ENCODE measurements at regions not wholly inside any gene's neighbourhood (a gene's known extent, or its start where the extent isn't known, plus 50 kb on each side); places are given as distances from the start of the nearest gene placed in this dataset.

GRCh38 chr13:107531180-107531579, 684.2 kb downstream of the LIG4 start:
- Histone ChIP-seq H3K27me3 (ENCODE audit: control insufficient read depth, insufficient read depth, low read length) (no peaks in the 10 kb centered on the region), H3K4me1 (ENCODE audit: control insufficient read depth, insufficient read depth, low read length) (no peaks in the 10 kb centered on the region), H3K9me3 (ENCODE audit: control insufficient read depth, insufficient read depth, low read length) (no peaks in the 10 kb centered on the region), H3K27ac (ENCODE audit: low read depth, low read length) (no peak overlapping the region), H3K4me3 (ENCODE audit: low read depth, low read length) (no peak overlapping the region), H3K36me3 (ENCODE audit: control insufficient read depth, insufficient read depth, low read length) (no peaks in the 10 kb centered on the region)
- DNase-seq (ENCODE audit: low read depth in 4 of 6, low spot score in 6 of 6), result no peak
- WGBS (ENCODE audit: insufficient coverage), result 77% methylated on average over 3 of the region's 3 CpGs

- 63% methylated on average over 1 of the region's 4 CpGs for WGBS (ENCODE audit: insufficient coverage)
- Histone ChIP-seq H3K27me3 (ENCODE audit: control insufficient read depth, insufficient read depth, low read length) (no peaks in the 10 kb centered on the region), H3K36me3 (ENCODE audit: control insufficient read depth, insufficient read depth, low read length) (no peaks in the 10 kb centered on the region), H3K4me3 (ENCODE audit: low read depth, low read length) (no peak overlapping the region), H3K27ac (ENCODE audit: low read depth, low read length) (no peak overlapping the region), H3K4me1 (ENCODE audit: control insufficient read depth, insufficient read depth, low read length) (no peaks in the 10 kb centered on the region), H3K9me3 (ENCODE audit: control insufficient read depth, insufficient read depth, low read length) (no peaks in the 10 kb centered on the region)
- DNase-seq (ENCODE audit: low read depth in 4 of 6, low spot score in 6 of 6), result no peak
These were observed 686.3 kb downstream of the LIG4 start for GRCh38 chr13:107529035-107529434.

- Histone ChIP-seq H3K36me3 (ENCODE audit: control insufficient read depth, insufficient read depth, low read length) (no peaks in the 10 kb centered on the region), H3K9me3 (ENCODE audit: control insufficient read depth, insufficient read depth, low read length) (no peaks in the 10 kb centered on the region), H3K27ac (ENCODE audit: low read depth, low read length) (no peak overlapping the region), H3K4me1 (ENCODE audit: control insufficient read depth, insufficient read depth, low read length) (no peaks in the 10 kb centered on the region), H3K27me3 (ENCODE audit: control insufficient read depth, insufficient read depth, low read length) (no peaks in the 10 kb centered on the region), H3K4me3 (ENCODE audit: low read depth, low read length) (no peak overlapping the region)
- no peak for DNase-seq (ENCODE audit: low read depth in 4 of 6, low spot score in 6 of 6)
- WGBS (ENCODE audit: insufficient coverage), result 85% methylated on average over 4 of the region's 4 CpGs
These were observed 696.6 kb downstream of the LIG4 start for GRCh38 chr13:107518780-107519179.

GRCh38 chr13:107518292-107518691, 697.0 kb downstream of the LIG4 start:
- Histone ChIP-seq H3K36me3 (ENCODE audit: control insufficient read depth, insufficient read depth, low read length) (no peaks in the 10 kb centered on the region), H3K9me3 (ENCODE audit: control insufficient read depth, insufficient read depth, low read length) (no peaks in the 10 kb centered on the region), H3K27me3 (ENCODE audit: control insufficient read depth, insufficient read depth, low read length) (no peaks in the 10 kb centered on the region), H3K27ac (ENCODE audit: low read depth, low read length) (no peak overlapping the region), H3K4me1 (ENCODE audit: control insufficient read depth, insufficient read depth, low read length) (no peaks in the 10 kb centered on the region), H3K4me3 (ENCODE audit: low read depth, low read length) (no peak overlapping the region)
- WGBS (ENCODE audit: insufficient coverage), result no CpG with 5 or more reads among the region's 3 CpGs
- DNase-seq (ENCODE audit: low read depth in 4 of 6, low spot score in 6 of 6), result no peak

- WGBS (ENCODE audit: insufficient coverage), result no CpG with 5 or more reads among the region's 4 CpGs
- peak in 1 of 6 donors; percentile 57 for DNase-seq (ENCODE audit: low read depth in 4 of 6, low spot score in 6 of 6)
- H3K4me3 ChIP-seq (ENCODE audit: low read depth, low read length), result no peak overlapping the region
- no peaks in the 10 kb centered on the region for H3K9me3 ChIP-seq (ENCODE audit: control insufficient read depth, insufficient read depth, low read length)
- H3K27me3 ChIP-seq (ENCODE audit: control insufficient read depth, insufficient read depth, low read length), result no peaks in the 10 kb centered on the region
- H3K36me3 ChIP-seq (ENCODE audit: control insufficient read depth, insufficient read depth, low read length), result no peaks in the 10 kb centered on the region
- no peak overlapping the region for H3K27ac ChIP-seq (ENCODE audit: low read depth, low read length)
- no peaks in the 10 kb centered on the region for H3K4me1 ChIP-seq (ENCODE audit: control insufficient read depth, insufficient read depth, low read length)
These were observed 698.8 kb downstream of the LIG4 start for GRCh38 chr13:107516517-107516916.

GRCh38 chr13:107512551-107512950, 702.8 kb downstream of the LIG4 start:
- 90% methylated on average over 2 of the region's 6 CpGs for WGBS (ENCODE audit: insufficient coverage)
- H3K4me1 ChIP-seq (ENCODE audit: control insufficient read depth, insufficient read depth, low read length), result no peaks in the 10 kb centered on the region

GRCh38 chr13:107497661-107498060, 717.7 kb downstream of the LIG4 start:
- no CpG with 5 or more reads among the region's 5 CpGs for WGBS (ENCODE audit: insufficient coverage)
- no peaks in the 10 kb centered on the region for H3K27me3 ChIP-seq (ENCODE audit: control insufficient read depth, insufficient read depth, low read length)
- no peaks in the 10 kb centered on the region for H3K36me3 ChIP-seq (ENCODE audit: control insufficient read depth, insufficient read depth, low read length)
- no peak overlapping the region for H3K4me3 ChIP-seq (ENCODE audit: low read depth, low read length)
- no peaks in the 10 kb centered on the region for H3K9me3 ChIP-seq (ENCODE audit: control insufficient read depth, insufficient read depth, low read length)
- DNase-seq (ENCODE audit: low read depth in 4 of 6, low spot score in 6 of 6), result no peak
- no peak overlapping the region for H3K27ac ChIP-seq (ENCODE audit: low read depth, low read length)
- no peaks in the 10 kb centered on the region for H3K4me1 ChIP-seq (ENCODE audit: control insufficient read depth, insufficient read depth, low read length)

More at GRCh38 chr13:107512551-107512950, 702.8 kb downstream of the LIG4 start:
- no peak overlapping the region for H3K27ac ChIP-seq (ENCODE audit: low read depth, low read length)
- DNase-seq (ENCODE audit: low read depth in 4 of 6, low spot score in 6 of 6), result no peak
- no peak overlapping the region for H3K4me3 ChIP-seq (ENCODE audit: low read depth, low read length)
- no peaks in the 10 kb centered on the region for H3K36me3 ChIP-seq (ENCODE audit: control insufficient read depth, insufficient read depth, low read length)
- no peaks in the 10 kb centered on the region for H3K9me3 ChIP-seq (ENCODE audit: control insufficient read depth, insufficient read depth, low read length)
- no peaks in the 10 kb centered on the region for H3K27me3 ChIP-seq (ENCODE audit: control insufficient read depth, insufficient read depth, low read length)

- no peak overlapping the region for H3K27ac ChIP-seq (ENCODE audit: low read depth, low read length)
- H3K9me3 ChIP-seq (ENCODE audit: control insufficient read depth, insufficient read depth, low read length), result peaks cover 8% of the 10 kb centered on the region
- DNase-seq (ENCODE audit: low read depth in 4 of 6, low spot score in 6 of 6), result no peak
- H3K4me1 ChIP-seq (ENCODE audit: control insufficient read depth, insufficient read depth, low read length), result no peaks in the 10 kb centered on the region
- H3K4me3 ChIP-seq (ENCODE audit: low read depth, low read length), result no peak overlapping the region
- no peaks in the 10 kb centered on the region for H3K36me3 ChIP-seq (ENCODE audit: control insufficient read depth, insufficient read depth, low read length)
- H3K27me3 ChIP-seq (ENCODE audit: control insufficient read depth, insufficient read depth, low read length), result no peaks in the 10 kb centered on the region
- WGBS (ENCODE audit: insufficient coverage), result 100% methylated on average over 1 of the region's 3 CpGs
These were observed 722.1 kb downstream of the LIG4 start for GRCh38 chr13:107493266-107493665.

GRCh38 chr13:107482688-107483087, 732.6 kb downstream of the LIG4 start:
- no peak overlapping the region for H3K4me3 ChIP-seq (ENCODE audit: low read depth, low read length)
- peak in 2 of 6 donors; percentile 19 to 42 for DNase-seq (ENCODE audit: low read depth in 4 of 6, low spot score in 6 of 6)
- whole genome bisulfite sequencing (ENCODE audit: insufficient coverage), result no CpG with 5 or more reads among the region's 5 CpGs
- no peaks in the 10 kb centered on the region for H3K4me1 ChIP-seq (ENCODE audit: control insufficient read depth, insufficient read depth, low read length)
- no peaks in the 10 kb centered on the region for H3K9me3 ChIP-seq (ENCODE audit: control insufficient read depth, insufficient read depth, low read length)
- H3K27me3 ChIP-seq (ENCODE audit: control insufficient read depth, insufficient read depth, low read length), result no peaks in the 10 kb centered on the region
- no peaks in the 10 kb centered on the region for H3K36me3 ChIP-seq (ENCODE audit: control insufficient read depth, insufficient read depth, low read length)
- H3K27ac ChIP-seq (ENCODE audit: low read depth, low read length), result no peak overlapping the region

GRCh38 chr13:107480130-107480529, 735.2 kb downstream of the LIG4 start:
- no peaks in the 10 kb centered on the region for H3K4me1 ChIP-seq (ENCODE audit: control insufficient read depth, insufficient read depth, low read length)
- H3K36me3 ChIP-seq (ENCODE audit: control insufficient read depth, insufficient read depth, low read length), result no peaks in the 10 kb centered on the region
- H3K27me3 ChIP-seq (ENCODE audit: control insufficient read depth, insufficient read depth, low read length), result no peaks in the 10 kb centered on the region
- no peak for DNase-seq (ENCODE audit: low read depth in 4 of 6, low spot score in 6 of 6)
- H3K27ac ChIP-seq (ENCODE audit: low read depth, low read length), result no peak overlapping the region
- no peaks in the 10 kb centered on the region for H3K9me3 ChIP-seq (ENCODE audit: control insufficient read depth, insufficient read depth, low read length)
- no CpG with 5 or more reads among the region's 1 CpG for WGBS (ENCODE audit: insufficient coverage)
- no peak overlapping the region for H3K4me3 ChIP-seq (ENCODE audit: low read depth, low read length)
